ENCODE measurements at regions not wholly inside any gene's neighbourhood (a gene's known extent, or its start where the extent isn't known, plus 50 kb on each side); places are given as distances from the start of the nearest gene placed in this dataset.

- TF ChIP-seq POLR2A (IDR thresholded peaks at IDR 0.05; ENCODE audit: low read length), result no peak
- TF ChIP-seq GATA1 (IDR thresholded peaks at IDR 0.05; ENCODE audit: low read depth, low read length), result no peak
Observed at GRCh38 chr18:75581336-75582131, 154.0 kb upstream of the SMIM21 start.
